GM12891 (cell line): ENCODE measurements at regions not wholly inside any gene's neighbourhood (a gene's known extent, or its start where the extent isn't known, plus 50 kb on each side); places are given as distances from the start of the nearest gene placed in this dataset.

Experiments
- DNase-seq: peaks from one replicate; pipeline ENCODE4 v3.0.0; 2011; ENCODE audit warnings: low spot score; ENCODE audit not compliant: insufficient read length
- FAIRE-seq: peaks from 2 replicates; lab custom pipeline; 2011; peaks lifted over from hg19 to GRCh38; lab: Jason Lieb, UNC
- PAX5 ChIP-seq: IDR thresholded peaks from 2 replicates; pipeline ENCODE4 v1.6.1; 2011; ENCODE audit warnings: low read length, moderate library complexity, mild to moderate bottlenecking; ENCODE audit not compliant: insufficient read depth, severe bottlenecking
- POLR2A ChIP-seq: IDR thresholded peaks from 2 replicates; pipeline ENCODE4 v1.6.1; 2011; ENCODE audit warnings: low read depth, low read length, control low read depth
- POLR2AphosphoS5 ChIP-seq: IDR thresholded peaks from 2 replicates; pipeline ENCODE4 v1.6.1; 2011; ENCODE audit warnings: low read depth, low read length, control low read depth
- POU2F2 ChIP-seq: IDR thresholded peaks from 2 replicates; pipeline ENCODE4 v1.6.1; 2011; ENCODE audit warnings: low read depth, mild to moderate bottlenecking, control low read depth, low read length, moderate library complexity
- SPI1 ChIP-seq: IDR thresholded peaks from 2 replicates; pipeline ENCODE4 v1.6.1; 2011; ENCODE audit warnings: low read depth, low read length, control low read depth
- TAF1 ChIP-seq: IDR thresholded peaks from 2 replicates; pipeline ENCODE4 v1.6.1; 2011; ENCODE audit warnings: low read depth, low read length, control low read depth

GRCh38 chr12:89800435-89800834 is 91.8 kb upstream of the ATP2B1 start:
- FAIRE-seq (no peak), DNase-seq (no peak)
- TF ChIP-seq POLR2A = no peak
- TF ChIP-seq PAX5 = no peak
- TF ChIP-seq TAF1 = no peak
- TF ChIP-seq POLR2AphosphoS5 = no peak
- TF ChIP-seq POU2F2 = no peak
- no peak for TF ChIP-seq SPI1

GRCh38 chr12:89799316-89799715 is 90.7 kb upstream of the ATP2B1 start:
- FAIRE-seq = no peak

GRCh38 chr12:89797436-89797835 is 88.8 kb upstream of the ATP2B1 start:
- DNase-seq (no peak), FAIRE-seq (no peak)
- TF ChIP-seq POLR2AphosphoS5 (no peak), TAF1 (no peak), POU2F2 (no peak)

More at GRCh38 chr12:89799316-89799715, 90.7 kb upstream of the ATP2B1 start:
- TF ChIP-seq PAX5 (no peak), POU2F2 (no peak), POLR2A (no peak), POLR2AphosphoS5 (no peak), TAF1 (no peak), SPI1 (no peak)
- DNase-seq = no peak

GRCh38 chr12:89796798-89797382 is 88.3 kb upstream of the ATP2B1 start:
- DNase-seq = no peak

GRCh38 chr12:89793946-89794345 is 85.3 kb upstream of the ATP2B1 start:
- no peak for FAIRE-seq

More at GRCh38 chr12:89796798-89797382, 88.3 kb upstream of the ATP2B1 start:
- FAIRE-seq = no peak
- TF ChIP-seq TAF1 (no peak), SPI1 (no peak), POU2F2 (no peak), POLR2AphosphoS5 (no peak), PAX5 (no peak), POLR2A (no peak)

GRCh38 chr12:89791286-89791685 is 82.6 kb upstream of the ATP2B1 start:
- TF ChIP-seq POU2F2 = no peak
- no peak for TF ChIP-seq POLR2A
- no peak for TF ChIP-seq POLR2AphosphoS5
- no peak for TF ChIP-seq TAF1
- no peak for TF ChIP-seq SPI1
- TF ChIP-seq PAX5 = no peak
- no peak for FAIRE-seq
- DNase-seq = no peak

More at GRCh38 chr12:89793946-89794345, 85.3 kb upstream of the ATP2B1 start:
- TF ChIP-seq SPI1 (no peak), PAX5 (no peak), POU2F2 (no peak), TAF1 (no peak), POLR2A (no peak), POLR2AphosphoS5 (no peak)
- no peak for DNase-seq

- no peak for DNase-seq
- peak; percentile 69 for FAIRE-seq
- TF ChIP-seq TAF1 (no peak), SPI1 (peak; percentile 96), POU2F2 (no peak)
Observed at GRCh38 chr12:89789862-89790261, 81.2 kb upstream of the ATP2B1 start.

- DNase-seq (no peak), FAIRE-seq (peak; percentile 54)
- TF ChIP-seq SPI1 = no peak
- TF ChIP-seq POLR2A = no peak
- TF ChIP-seq POU2F2 = no peak
- TF ChIP-seq TAF1 = no peak
- TF ChIP-seq POLR2AphosphoS5 = no peak
- no peak for TF ChIP-seq PAX5
Observed at GRCh38 chr12:89787763-89788162, 79.1 kb upstream of the ATP2B1 start.

GRCh38 chr12:89786177-89786810 is 77.7 kb upstream of the ATP2B1 start:
- DNase-seq (no peak), FAIRE-seq (no peak)
- TF ChIP-seq POU2F2 = no peak
- TF ChIP-seq TAF1 = no peak
- TF ChIP-seq SPI1 = no peak
- no peak for TF ChIP-seq POLR2AphosphoS5
- no peak for TF ChIP-seq POLR2A
- TF ChIP-seq PAX5 = no peak
